ENCODE measurements at regions not wholly inside any gene's neighbourhood (a gene's known extent, or its start where the extent isn't known, plus 50 kb on each side); places are given as distances from the start of the nearest gene placed in this dataset.

GRCh38 chr6:164427728-164428402, 881.5 kb downstream of the C6orf118 start:
- no peak for DNase-seq

- DNase-seq, result no peak
These were observed 884.9 kb downstream of the C6orf118 start for GRCh38 chr6:164424489-164424888.

- no peak for DNase-seq
These were observed 890.3 kb downstream of the C6orf118 start for GRCh38 chr6:164419099-164419498.

GRCh38 chr6:164418262-164418588, 891.2 kb downstream of the C6orf118 start:
- no peak for DNase-seq

- no peak for DNase-seq
These were observed 891.7 kb downstream of the C6orf118 start for GRCh38 chr6:164417537-164418261.

- DNase-seq, result no peak
These were observed 893.4 kb downstream of the C6orf118 start for GRCh38 chr6:164415832-164416563.

- no peak for DNase-seq
These were observed 894.7 kb downstream of the C6orf118 start for GRCh38 chr6:164414695-164415094.

- no peak for DNase-seq
These were observed 896.8 kb downstream of the C6orf118 start for GRCh38 chr6:164412566-164412965.

GRCh38 chr6:164410017-164410416, 899.4 kb downstream of the C6orf118 start:
- DNase-seq, result no peak

GRCh38 chr6:164409309-164410009, 899.9 kb downstream of the C6orf118 start:
- DNase-seq, result no peak

GRCh38 chr6:164408868-164409267, 900.5 kb downstream of the C6orf118 start:
- DNase-seq, result no peak

- no peak for DNase-seq
These were observed 904.5 kb downstream of the C6orf118 start for GRCh38 chr6:164404812-164405488.

GRCh38 chr6:164401871-164402270, 907.5 kb downstream of the C6orf118 start:
- no peak for DNase-seq

GRCh38 chr6:164398647-164399046, 910.8 kb downstream of the C6orf118 start:
- DNase-seq, result no peak

- DNase-seq, result no peak
These were observed 913.0 kb downstream of the C6orf118 start for GRCh38 chr6:164396071-164397047.

GRCh38 chr6:164379795-164380194, 929.6 kb downstream of the C6orf118 start:
- no peak for DNase-seq

- no peak for DNase-seq
These were observed 931.1 kb downstream of the C6orf118 start for GRCh38 chr6:164378330-164378729.

- DNase-seq, result no peak
These were observed 932.0 kb downstream of the C6orf118 start for GRCh38 chr6:164377348-164377918.

GRCh38 chr6:164370773-164371172, 938.6 kb downstream of the C6orf118 start:
- no peak for DNase-seq

- DNase-seq, result no peak
These were observed 944.9 kb downstream of the QKI start for GRCh38 chr6:164359441-164359840.

GRCh38 chr6:164359036-164359435, 944.5 kb downstream of the QKI start:
- DNase-seq, result no peak
